B cell (primary cell): ENCODE measurements at regions not wholly inside any gene's neighbourhood (a gene's known extent, or its start where the extent isn't known, plus 50 kb on each side); places are given as distances from the start of the nearest gene placed in this dataset.

Experiments used
- ATAC-seq: fragments of 200-7000 bp; cut with Tn5 transposase; one replicate; pipeline ENCODE4 v1.10.0; 2021; ENCODE audit warnings: low read depth, mild to moderate bottlenecking, moderate number of reproducible peaks, moderate library complexity
- CTCF ChIA-PET: fragments of 350-600 bp; sonication (Branson Sonifier 250); formaldehyde crosslinking; loops from one replicate; lab custom pipeline; 2021; ENCODE audit warnings: antibody characterized with exemption, inconsistent platforms; lab: Charles Lee
- POLR2A ChIA-PET: fragments of 350-600 bp; sonication (Branson Sonifier 250); formaldehyde crosslinking; loops from one replicate; lab custom pipeline; 2021; ENCODE audit warnings: antibody characterized with exemption; lab: Charles Lee
- DNase-seq: peaks from one replicate; pipeline ENCODE4 v3.0.0; 2013
- H2AFZ ChIP-seq: 2 replicates; pipeline ENCODE4 v1.6.1; 2012; ENCODE audit warnings: mild to moderate bottlenecking, low read depth, low read length; ENCODE audit not compliant: insufficient read depth, poor library complexity, severe bottlenecking
- H3K27ac ChIP-seq, 2 donors: 1 replicate in 1 of 2; 2 replicates in 1 of 2; pipeline ENCODE4 v1.5.1; 2012 to 2013; ENCODE audit warnings: low read length in 2 of 2, mild to moderate bottlenecking in 2 of 2, moderate library complexity in 1 of 2
- H3K27me3 ChIP-seq, 4 experiments: fragments of 200-600 bp in 1 of 4; sonication (generic) in 1 of 4; replicated peaks in 1 of 4; 1 replicate in 2 of 4; 2 replicates in 2 of 4; pipeline versions ENCODE4 v1.6.1 to v1.7.0; 2013 to 2016; ENCODE audit warnings: low read length in 3 of 4, mild to moderate bottlenecking in 2 of 4, mixed read lengths in 1 of 4, moderate library complexity in 1 of 4; ENCODE audit not compliant: insufficient read depth in 4 of 4, control insufficient read depth in 3 of 4; ENCODE audit errors: control extremely low read depth in 1 of 4
- H3K36me3 ChIP-seq, 2 experiments: replicated peaks in 1 of 2; 1 replicate in 1 of 2; 2 replicates in 1 of 2; pipeline versions ENCODE4 v1.6.1 to v1.7.1; 2013; ENCODE audit warnings: low read length in 1 of 2; ENCODE audit not compliant: insufficient read depth in 2 of 2, control insufficient read depth in 1 of 2; ENCODE audit errors: control extremely low read depth in 1 of 2, extremely low read depth in 1 of 2
- H3K4me1 ChIP-seq, 2 donors: fragments of 200-600 bp in 1 of 2; sonication (generic) in 1 of 2; 1 replicate in 1 of 2; 2 replicates in 1 of 2; pipeline versions ENCODE4 v1.5.1 to v1.6.1; 2013 to 2017; ENCODE audit warnings: low read length in 2 of 2; ENCODE audit not compliant: control insufficient read depth in 2 of 2, insufficient read depth in 2 of 2
- H3K4me2 ChIP-seq: replicated peaks from 2 replicates; pipeline ENCODE3; 2012; ENCODE audit warnings: mild to moderate bottlenecking, low read depth, low read length; ENCODE audit not compliant: poor library complexity, severe bottlenecking
- H3K4me3 ChIP-seq, 5 experiments: fragments of 200-600 bp in 1 of 5; sonication (generic) in 1 of 5; 1 replicate in 3 of 5; 2 replicates in 2 of 5; pipeline versions ENCODE4 v1.5.1 to v1.7.0; 2011 to 2016; ENCODE audit warnings: low read length in 4 of 5, mild to moderate bottlenecking in 4 of 5, low read depth in 2 of 5, control low read depth in 1 of 5, moderate library complexity in 1 of 5; ENCODE audit not compliant: insufficient read depth in 1 of 5; ENCODE audit errors: control extremely low read depth in 1 of 5, extremely low read depth in 1 of 5
- H3K79me2 ChIP-seq: fragments of 200-600 bp; sonication (generic); one replicate; pipeline ENCODE4 v1.6.0; 2016; ENCODE audit warnings: low read length; ENCODE audit not compliant: control insufficient read depth, insufficient read depth
- H3K9ac ChIP-seq: fragments of 200-600 bp; sonication (generic); 2 replicates; pipeline ENCODE4 v1.6.1; 2017; ENCODE audit warnings: mild to moderate bottlenecking, low read length, moderate library complexity
- H3K9me3 ChIP-seq, 3 donors: one replicate each; pipeline versions ENCODE4 v1.6.1 to v1.7.1; 2013; ENCODE audit warnings: low read length in 2 of 3; ENCODE audit not compliant: control insufficient read depth in 2 of 3, insufficient read depth in 1 of 3; ENCODE audit errors: control extremely low read depth in 1 of 3
- H4K20me1 ChIP-seq: 2 replicates; pipeline ENCODE4 v1.6.0; 2012; ENCODE audit warnings: mild to moderate bottlenecking, low read length; ENCODE audit not compliant: insufficient read depth, control insufficient read depth, poor library complexity, severe bottlenecking
- H3K27ac Mint-ChIP-seq: one replicate; pipeline ENCODE4 v1.8.0; 2021; ENCODE audit warnings: mixed read lengths
- H3K27me3 Mint-ChIP-seq: one replicate; pipeline ENCODE4 v1.8.0; 2021; ENCODE audit warnings: mixed read lengths
- H3K4me1 Mint-ChIP-seq: one replicate; pipeline ENCODE4 v1.8.0; 2021; ENCODE audit warnings: mixed read lengths
- H3K4me3 Mint-ChIP-seq: one replicate; pipeline ENCODE4 v1.8.0; 2021; ENCODE audit warnings: mixed read lengths
- H3K9me3 Mint-ChIP-seq: one replicate; pipeline ENCODE4 v1.8.0; 2022; ENCODE audit warnings: mixed read lengths; ENCODE audit not compliant: insufficient read depth
- CTCF ChIP-seq: fragments of 200-600 bp; IDR thresholded peaks from one replicate; pipeline ENCODE4 v1.8.0; 2022; ENCODE audit warnings: antibody characterized with exemption, mild to moderate bottlenecking
- EZH2 ChIP-seq: IDR thresholded peaks from 2 replicates; pipeline ENCODE4 v1.6.1; 2012; ENCODE audit warnings: borderline replicate concordance, low read depth, mild to moderate bottlenecking, moderate library complexity, low read length; ENCODE audit not compliant: insufficient read depth, poor library complexity, severe bottlenecking
- WGBS: methylation state at CpG from one replicate; pipeline ENCODE4 v1.1.5; 2013; ENCODE audit warnings: missing lambda C conversion rate; ENCODE audit not compliant: insufficient coverage; 5-methylcytosine and 5-hydroxymethylcytosine counted together
- intact Hi-C: fragments of 100-400 bp; cut with micrococcal nuclease; formaldehyde crosslinking; loops from one replicate; pipeline ENCODE4 v1.10.0; 2022

DNA sequence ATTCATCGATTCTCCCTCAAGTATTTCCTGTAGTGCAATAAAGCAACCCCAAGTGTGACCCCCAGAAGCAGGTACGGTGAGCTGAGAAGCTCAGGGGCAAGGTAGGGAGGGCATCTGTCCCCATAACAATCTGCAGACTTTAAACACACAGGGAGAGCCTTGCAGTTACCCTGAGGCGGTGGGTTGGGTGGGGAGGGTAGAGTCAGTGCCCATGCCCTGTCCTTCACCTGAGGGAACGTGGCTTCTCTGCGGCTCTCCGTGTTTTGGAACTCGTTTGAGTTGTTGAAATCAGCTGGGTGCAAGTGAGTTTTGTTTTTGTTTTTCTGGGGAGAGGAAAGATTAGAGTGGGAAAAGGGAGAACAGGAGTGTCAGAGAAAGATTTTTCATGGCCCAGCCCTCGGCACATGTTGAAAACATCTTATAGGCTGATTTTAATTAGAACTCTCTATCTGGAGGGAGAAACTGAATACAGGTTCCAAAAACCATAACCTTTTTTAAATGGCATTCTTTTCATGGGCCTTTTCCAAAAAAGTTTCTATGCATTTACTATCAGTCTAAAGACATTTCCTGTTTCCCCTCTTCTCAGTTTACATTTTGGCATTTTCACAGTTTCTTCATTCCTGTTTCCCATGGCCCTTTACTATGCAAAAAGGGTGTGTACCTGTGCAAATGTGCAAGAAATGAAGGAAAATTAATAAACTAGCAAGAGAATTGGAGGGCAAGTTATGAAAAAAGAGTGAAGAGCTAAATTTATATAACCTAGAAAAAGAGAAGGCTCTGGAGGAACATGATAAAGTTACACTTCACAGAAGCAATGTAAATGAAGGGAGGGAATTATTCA, 266.5 kb upstream of the VLDLR start:
- Histone ChIP-seq H3K4me3 (no peak overlapping the region), H3K4me2 (no peak overlapping the region), H3K9ac (no peak overlapping the region), H3K27ac (no peak overlapping the region), H3K9me3 (no peaks in the 10 kb centered on the region), H2AFZ (no peak overlapping the region), H3K79me2 (no peaks in the 10 kb centered on the region), H3K4me1 (no peaks in the 10 kb centered on the region), H4K20me1 (no peaks in the 10 kb centered on the region), H3K36me3 (no peaks in the 10 kb centered on the region), H3K27me3 (peaks cover 0 to 3% (median 0%) of the 10 kb centered on the region in 4 experiments)
- H3K27me3 Mint-ChIP-seq, result peaks cover 23% of the 10 kb centered on the region
- TF ChIP-seq EZH2 (no peak), CTCF (no peak)
- H3K4me3 Mint-ChIP-seq, result no peak overlapping the region
- H3K4me1 Mint-ChIP-seq, result no peaks in the 10 kb centered on the region
- DNase-seq, result no peak
- no peak for ATAC-seq
- ChIA-PET CTCF (no interaction called here), POLR2A (no interaction called here)
- no peaks in the 10 kb centered on the region for H3K9me3 Mint-ChIP-seq
- intact Hi-C loops, result no loop called here
- 81% methylated on average over 4 of the region's 8 CpGs for WGBS
- no peak overlapping the region for H3K27ac Mint-ChIP-seq

DNA sequence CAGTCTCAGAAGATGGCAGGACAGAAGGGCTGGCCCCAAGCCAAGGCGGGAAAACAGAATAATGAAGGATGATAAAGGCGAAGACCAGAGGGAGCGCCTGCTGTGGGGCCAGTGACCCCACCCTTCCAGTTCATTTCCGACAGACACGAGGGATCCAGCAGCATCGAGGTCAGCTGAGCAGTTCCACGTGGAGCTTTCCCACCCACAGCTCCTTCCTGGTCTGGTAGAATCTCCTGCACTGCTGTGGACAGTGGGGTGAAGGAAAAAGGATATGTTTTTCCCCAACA, 265.9 kb upstream of the VLDLR start:
- H3K79me2 ChIP-seq, result no peaks in the 10 kb centered on the region
- H3K27ac Mint-ChIP-seq, result no peak overlapping the region
- no peaks in the 10 kb centered on the region for H3K4me1 ChIP-seq
- H4K20me1 ChIP-seq, result no peaks in the 10 kb centered on the region
- H3K4me3 ChIP-seq, result no peak overlapping the region
- no peaks in the 10 kb centered on the region for H3K36me3 ChIP-seq
- H2AFZ ChIP-seq, result no peak overlapping the region
- H3K27ac ChIP-seq, result no peak overlapping the region
- no peak for TF ChIP-seq EZH2
- no peak for TF ChIP-seq CTCF
- H3K4me1 Mint-ChIP-seq, result no peaks in the 10 kb centered on the region
- peaks cover 0 to 3% (median 0%) of the 10 kb centered on the region in 4 experiments for H3K27me3 ChIP-seq
- H3K4me2 ChIP-seq, result no peak overlapping the region
- no peaks in the 10 kb centered on the region for H3K9me3 ChIP-seq
- ChIA-PET CTCF (no interaction called here), POLR2A (no interaction called here)
- DNase-seq (no peak), ATAC-seq (no peak)
- intact Hi-C loops, result no loop called here
- no peak overlapping the region for H3K9ac ChIP-seq
- no peaks in the 10 kb centered on the region for H3K9me3 Mint-ChIP-seq
- H3K27me3 Mint-ChIP-seq, result peaks cover 23% of the 10 kb centered on the region
- WGBS, result 95% methylated on average over 4 of the region's 7 CpGs
- no peak overlapping the region for H3K4me3 Mint-ChIP-seq
